GM23248 (cell line): ENCODE measurements at regions not wholly inside any gene's neighbourhood (a gene's known extent, or its start where the extent isn't known, plus 50 kb on each side); places are given as distances from the start of the nearest gene placed in this dataset.

Experiments
- DNase-seq: peaks from one replicate; pipeline ENCODE4 v3.0.0-alpha.2; 2015
- H2AFZ ChIP-seq: fragments of 200-600 bp; sonication (generic); 2 replicates; pipeline ENCODE4 v1.6.1; 2016; ENCODE audit warnings: antibody characterized with exemption
- H3F3A ChIP-seq: fragments of 200-600 bp; sonication (generic); 2 replicates; pipeline ENCODE4 v1.6.1; 2016; ENCODE audit warnings: mild to moderate bottlenecking, antibody characterized with exemption, mixed run types; ENCODE audit not compliant: insufficient read depth
- H3K27ac ChIP-seq: fragments of 200-600 bp; sonication (generic); 2 replicates; pipeline ENCODE4 v1.5.1; 2016; ENCODE audit warnings: mild to moderate bottlenecking
- H3K27me3 ChIP-seq: fragments of 200-600 bp; sonication (generic); replicated peaks from 2 replicates; pipeline ENCODE4 v1.6.1; 2016; ENCODE audit warnings: mild to moderate bottlenecking; ENCODE audit not compliant: insufficient read depth
- H3K36me3 ChIP-seq: fragments of 200-600 bp; sonication (generic); 2 replicates; pipeline ENCODE4 v1.6.1; 2016; ENCODE audit warnings: low read depth, mild to moderate bottlenecking
- H3K4me1 ChIP-seq: fragments of 200-600 bp; sonication (generic); 2 replicates; pipeline ENCODE4 v1.6.1; 2016; ENCODE audit warnings: mild to moderate bottlenecking; ENCODE audit not compliant: insufficient read depth
- H3K4me2 ChIP-seq: fragments of 200-600 bp; sonication (generic); one replicate; pipeline ENCODE4 v1.6.1; 2016; ENCODE audit warnings: mild to moderate bottlenecking; ENCODE audit not compliant: unreplicated experiment
- H3K4me3 ChIP-seq: fragments of 200-600 bp; sonication (generic); 2 replicates; pipeline ENCODE4 v1.5.1; 2016; ENCODE audit warnings: mild to moderate bottlenecking
- H3K79me2 ChIP-seq: fragments of 200-600 bp; sonication (generic); 2 replicates; pipeline ENCODE4 v1.6.1; 2016; ENCODE audit warnings: mild to moderate bottlenecking; ENCODE audit not compliant: insufficient read depth
- H3K9ac ChIP-seq: fragments of 200-600 bp; sonication (generic); 2 replicates; pipeline ENCODE4 v1.6.1; 2016; ENCODE audit warnings: mild to moderate bottlenecking
- H3K9me2 ChIP-seq: fragments of 200-600 bp; sonication (generic); 2 replicates; pipeline ENCODE4 v1.6.1; 2016; ENCODE audit warnings: mixed run types, mild to moderate bottlenecking, moderate library complexity; ENCODE audit not compliant: insufficient read depth
- H3K9me3 ChIP-seq: fragments of 200-600 bp; sonication (generic); one replicate; pipeline ENCODE4 v1.6.1; 2017; ENCODE audit warnings: low read depth
- H4K20me1 ChIP-seq: fragments of 200-600 bp; sonication (generic); 2 replicates; pipeline ENCODE4 v1.6.0; 2016; ENCODE audit not compliant: insufficient read depth
- EZH2 ChIP-seq: fragments of 200-600 bp; sonication (generic); IDR thresholded peaks from 2 replicates; pipeline ENCODE4 v1.6.1; 2018; ENCODE audit warnings: antibody characterized with exemption, mild to moderate bottlenecking; ENCODE audit not compliant: insufficient read depth, poor library complexity, severe bottlenecking
- EZH2phosphoT487 ChIP-seq: fragments of 200-600 bp; sonication (generic); IDR thresholded peaks from 2 replicates; pipeline ENCODE4 v1.6.1; 2018; ENCODE audit warnings: antibody characterized with exemption, moderate library complexity, mild to moderate bottlenecking, low read depth; ENCODE audit not compliant: insufficient read depth
- WGBS, 2 experiments: methylation state at CpG; one replicate each; pipeline ENCODE4 v1.1.6; 2015 to 2017; ENCODE audit warnings: low lambda C conversion rate in 2 of 2, low coverage in 1 of 2; ENCODE audit errors: missing lambda C conversion rate in 2 of 2; 5-methylcytosine and 5-hydroxymethylcytosine counted together
- in situ Hi-C: fragments of 300-500 bp; cut with MboI; formaldehyde crosslinking; loops from 2 replicates; pipeline ENCODE4 v1.15.0; 2020

GRCh38 chr7:17487343-17487742 is 188.9 kb downstream of the AHR start:
- H3F3A ChIP-seq, result no peaks in the 10 kb centered on the region
- in situ Hi-C loops, result no loop called here
- H3K4me2 ChIP-seq, result no peak overlapping the region

GRCh38 chr7:17488829-17489228 is 190.4 kb downstream of the AHR start:
- no peak overlapping the region for H3K4me2 ChIP-seq
- no peaks in the 10 kb centered on the region for H3K36me3 ChIP-seq
- H3K9me2 ChIP-seq, result no peaks in the 10 kb centered on the region
- no peaks in the 10 kb centered on the region for H3F3A ChIP-seq
- H3K4me1 ChIP-seq, result no peaks in the 10 kb centered on the region
- no peaks in the 10 kb centered on the region for H4K20me1 ChIP-seq
- WGBS, 2 experiments, result 40 to 76% methylated on average over 1 of the region's 1 CpG
- no peak overlapping the region for H3K9ac ChIP-seq
- no peak overlapping the region for H2AFZ ChIP-seq
- H3K9me3 ChIP-seq, result no peaks in the 10 kb centered on the region
- no peak overlapping the region for H3K27ac ChIP-seq
- H3K27me3 ChIP-seq, result no peaks in the 10 kb centered on the region
- DNase-seq, result no peak
- no peak overlapping the region for H3K4me3 ChIP-seq
- no peaks in the 10 kb centered on the region for H3K79me2 ChIP-seq
- in situ Hi-C loops, result no loop called here
- TF ChIP-seq EZH2phosphoT487 (no peak), EZH2 (no peak)

More at GRCh38 chr7:17487343-17487742, 188.9 kb downstream of the AHR start:
- no peaks in the 10 kb centered on the region for H3K79me2 ChIP-seq
- TF ChIP-seq EZH2, result no peak
- no peak for DNase-seq
- WGBS, 2 experiments, result 29 to 40% methylated on average over 2 of the region's 2 CpGs
- no peak overlapping the region for H3K9ac ChIP-seq
- H3K27me3 ChIP-seq, result no peaks in the 10 kb centered on the region
- no peaks in the 10 kb centered on the region for H3K9me2 ChIP-seq
- H3K4me1 ChIP-seq, result no peaks in the 10 kb centered on the region
- H3K9me3 ChIP-seq, result no peaks in the 10 kb centered on the region
- H3K36me3 ChIP-seq, result no peaks in the 10 kb centered on the region
- no peak overlapping the region for H3K4me3 ChIP-seq
- no peak overlapping the region for H2AFZ ChIP-seq
- no peaks in the 10 kb centered on the region for H4K20me1 ChIP-seq
- no peak overlapping the region for H3K27ac ChIP-seq

GRCh38 chr7:17489961-17490360 is 191.5 kb downstream of the AHR start:
- Histone ChIP-seq H3F3A (no peaks in the 10 kb centered on the region), H3K9me2 (no peaks in the 10 kb centered on the region), H3K4me3 (no peak overlapping the region), H3K27me3 (no peaks in the 10 kb centered on the region), H2AFZ (no peak overlapping the region), H3K79me2 (no peaks in the 10 kb centered on the region), H3K9ac (no peak overlapping the region), H4K20me1 (no peaks in the 10 kb centered on the region), H3K4me2 (no peak overlapping the region), H3K4me1 (no peaks in the 10 kb centered on the region), H3K27ac (no peak overlapping the region), H3K36me3 (no peaks in the 10 kb centered on the region), H3K9me3 (no peaks in the 10 kb centered on the region)
- TF ChIP-seq EZH2phosphoT487 (no peak), EZH2 (no peak)
- DNase-seq, result no peak
- in situ Hi-C loops, result no loop called here
- WGBS, 2 experiments, result 77 to 81% methylated on average over 4 of the region's 4 CpGs

- no peaks in the 10 kb centered on the region for H4K20me1 ChIP-seq
- no peaks in the 10 kb centered on the region for H3K4me1 ChIP-seq
- 94 to 99% methylated on average over 5 of the region's 5 CpGs for WGBS, 2 experiments
- in situ Hi-C loops, result no loop called here
- no peak overlapping the region for H2AFZ ChIP-seq
- no peaks in the 10 kb centered on the region for H3K9me2 ChIP-seq
- no peaks in the 10 kb centered on the region for H3F3A ChIP-seq
- H3K36me3 ChIP-seq, result no peaks in the 10 kb centered on the region
- no peak overlapping the region for H3K27ac ChIP-seq
- no peak overlapping the region for H3K9ac ChIP-seq
- H3K4me2 ChIP-seq, result no peak overlapping the region
- H3K27me3 ChIP-seq, result no peaks in the 10 kb centered on the region
- H3K9me3 ChIP-seq, result no peaks in the 10 kb centered on the region
- no peak for DNase-seq
- no peaks in the 10 kb centered on the region for H3K79me2 ChIP-seq
- H3K4me3 ChIP-seq, result no peak overlapping the region
- TF ChIP-seq EZH2phosphoT487 (no peak), EZH2 (no peak)
These were observed 192.4 kb downstream of the AHR start for GRCh38 chr7:17490825-17491224.

- H3K27me3 ChIP-seq, result no peaks in the 10 kb centered on the region
- no peaks in the 10 kb centered on the region for H4K20me1 ChIP-seq
- H3K4me3 ChIP-seq, result no peak overlapping the region
- TF ChIP-seq EZH2, result no peak
- TF ChIP-seq EZH2phosphoT487, result no peak
- H3K9me3 ChIP-seq, result no peaks in the 10 kb centered on the region
- H3K9me2 ChIP-seq, result no peaks in the 10 kb centered on the region
- peaks cover 11% of the 10 kb centered on the region for H3K4me1 ChIP-seq
- H2AFZ ChIP-seq, result no peak overlapping the region
- in situ Hi-C loops, result no loop called here
- no peak overlapping the region for H3K27ac ChIP-seq
- no peak overlapping the region for H3K9ac ChIP-seq
- H3K4me2 ChIP-seq, result no peak overlapping the region
- H3F3A ChIP-seq, result no peaks in the 10 kb centered on the region
- WGBS, 2 experiments, result 45% methylated on average over 4 of the region's 4 CpGs
- H3K36me3 ChIP-seq, result no peaks in the 10 kb centered on the region
- no peak for DNase-seq
- no peaks in the 10 kb centered on the region for H3K79me2 ChIP-seq
These were observed 194.0 kb downstream of the AHR start for GRCh38 chr7:17492437-17492836.
